Colonic mucosa (tissue), 4 donors: ENCODE measurements at regions not wholly inside any gene's neighbourhood (a gene's known extent, or its start where the extent isn't known, plus 50 kb on each side); places are given as distances from the start of the nearest gene placed in this dataset.

Source experiments
- DNase-seq: peaks from one replicate; pipeline ENCODE4 v3.0.0-alpha.2; 2020
- H3K27ac ChIP-seq: fragments of 200-600 bp; one replicate; pipeline ENCODE4 v1.8.0; 2021
- H3K27me3 ChIP-seq: fragments of 200-600 bp; one replicate; pipeline ENCODE4 v1.8.0; 2021
- H3K36me3 ChIP-seq: fragments of 200-600 bp; one replicate; pipeline ENCODE4 v1.8.0; 2021
- H3K4me1 ChIP-seq: fragments of 200-600 bp; one replicate; pipeline ENCODE4 v1.8.0; 2021; ENCODE audit warnings: mild to moderate bottlenecking
- H3K4me3 ChIP-seq: fragments of 200-600 bp; one replicate; pipeline ENCODE4 v1.8.0; 2021
- H3K9ac ChIP-seq, 2 donors: one replicate each; pipeline ENCODE4 v1.7.0; 2013; ENCODE audit warnings: control low read depth in 2 of 2, low read depth in 2 of 2, low read length in 2 of 2
- H3K9me3 ChIP-seq: fragments of 200-600 bp; one replicate; pipeline ENCODE4 v1.8.0; 2021
- intact Hi-C: fragments of 100-400 bp; cut with DNase I; formaldehyde crosslinking; loops from one replicate; pipeline ENCODE4 v1.14.1; 2022
- TF ChIP-seq, protein P1 (sequence below): fragments of 200-600 bp; IDR thresholded peaks from one replicate; pipeline ENCODE4 v1.8.0; 2022; ENCODE audit warnings: antibody characterized with exemption, mild to moderate bottlenecking
- donor health status: healthy.
- donor health status: DM: no; HTN: no; CAD: no.
- donor health status: DM: no; HTN: no; CAD: no.

DNA sequence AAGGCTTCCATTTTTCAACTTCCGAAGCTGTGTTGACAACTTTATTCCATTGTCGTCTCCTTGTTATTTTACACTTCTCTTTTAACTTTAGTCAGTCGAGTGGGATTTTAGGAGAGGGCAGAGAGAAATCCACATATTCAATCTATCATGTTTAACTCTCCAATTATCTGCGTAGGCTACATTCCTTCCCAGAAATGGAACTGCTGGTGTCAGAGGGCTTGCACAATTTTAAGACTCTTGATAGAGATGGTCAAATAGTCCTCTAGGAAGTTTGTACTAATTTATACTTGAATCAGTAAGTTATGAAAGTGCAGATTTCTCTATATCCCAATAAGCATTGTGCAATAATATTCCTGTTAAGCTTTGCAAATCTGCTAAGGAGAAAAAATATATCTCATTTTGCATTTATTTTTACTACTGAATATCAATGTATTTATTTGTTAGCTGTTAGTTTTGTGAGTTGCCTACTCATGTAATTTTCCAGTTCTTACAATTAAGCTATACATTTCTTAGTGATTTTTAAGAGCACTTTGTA, 95.6 kb downstream of the CYP26B1 start:
- no peaks in the 10 kb centered on the region for H3K4me1 ChIP-seq
- no peaks in the 10 kb centered on the region for H3K27me3 ChIP-seq
- DNase-seq = no peak
- TF ChIP-seq, protein P1, sequence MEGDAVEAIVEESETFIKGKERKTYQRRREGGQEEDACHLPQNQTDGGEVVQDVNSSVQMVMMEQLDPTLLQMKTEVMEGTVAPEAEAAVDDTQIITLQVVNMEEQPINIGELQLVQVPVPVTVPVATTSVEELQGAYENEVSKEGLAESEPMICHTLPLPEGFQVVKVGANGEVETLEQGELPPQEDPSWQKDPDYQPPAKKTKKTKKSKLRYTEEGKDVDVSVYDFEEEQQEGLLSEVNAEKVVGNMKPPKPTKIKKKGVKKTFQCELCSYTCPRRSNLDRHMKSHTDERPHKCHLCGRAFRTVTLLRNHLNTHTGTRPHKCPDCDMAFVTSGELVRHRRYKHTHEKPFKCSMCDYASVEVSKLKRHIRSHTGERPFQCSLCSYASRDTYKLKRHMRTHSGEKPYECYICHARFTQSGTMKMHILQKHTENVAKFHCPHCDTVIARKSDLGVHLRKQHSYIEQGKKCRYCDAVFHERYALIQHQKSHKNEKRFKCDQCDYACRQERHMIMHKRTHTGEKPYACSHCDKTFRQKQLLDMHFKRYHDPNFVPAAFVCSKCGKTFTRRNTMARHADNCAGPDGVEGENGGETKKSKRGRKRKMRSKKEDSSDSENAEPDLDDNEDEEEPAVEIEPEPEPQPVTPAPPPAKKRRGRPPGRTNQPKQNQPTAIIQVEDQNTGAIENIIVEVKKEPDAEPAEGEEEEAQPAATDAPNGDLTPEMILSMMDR = no peak
- intact Hi-C loops = no loop called here
- H3K4me3 ChIP-seq = no peak overlapping the region
- no peak overlapping the region for H3K27ac ChIP-seq
- no peak overlapping the region for H3K9ac ChIP-seq
- no peaks in the 10 kb centered on the region for H3K36me3 ChIP-seq
- no peaks in the 10 kb centered on the region for H3K9me3 ChIP-seq

DNA sequence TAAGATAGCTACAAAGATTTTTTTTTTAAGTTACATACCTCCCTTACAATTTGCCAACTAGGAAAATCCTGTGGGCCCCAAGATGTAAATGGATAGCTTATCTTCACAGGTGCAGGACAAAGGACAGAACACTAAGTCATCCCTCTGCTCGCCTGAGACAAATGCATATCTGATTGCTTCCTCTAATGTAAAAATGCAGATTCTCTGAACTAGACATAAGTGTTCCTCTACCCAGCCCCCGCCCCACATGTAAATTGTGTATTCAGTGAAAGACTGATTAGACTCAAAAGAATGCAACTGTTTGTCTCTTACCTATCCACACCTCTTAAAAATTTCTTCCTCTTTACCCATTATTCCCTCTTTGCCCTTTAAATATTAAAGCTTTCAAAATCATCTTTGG, 96.5 kb downstream of the CYP26B1 start:
- H3K4me3 ChIP-seq = no peak overlapping the region

DNA sequence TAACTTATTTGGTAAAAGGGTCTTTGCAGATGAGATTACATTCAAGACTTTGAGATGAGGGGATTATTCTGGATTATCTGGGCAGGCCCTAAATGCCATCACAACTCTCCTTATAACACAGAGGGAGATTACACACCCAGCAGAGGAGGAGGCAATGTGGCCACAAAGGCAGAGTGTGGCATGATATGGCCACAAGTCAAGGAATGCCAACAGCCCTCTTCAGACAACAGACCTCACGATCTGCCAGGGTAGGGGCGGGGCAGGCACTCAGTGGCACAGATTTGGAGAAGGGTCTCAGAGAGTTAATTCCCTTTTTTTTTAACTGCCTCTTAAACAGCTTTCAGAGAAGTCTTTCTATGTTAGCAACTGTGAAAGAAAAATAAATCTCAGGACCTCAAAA, 96.9 kb downstream of the CYP26B1 start:
- H3K4me1 ChIP-seq = no peaks in the 10 kb centered on the region
- TF ChIP-seq, protein P1 = no peak
- no peak overlapping the region for H3K9ac ChIP-seq
- intact Hi-C loops = no loop called here
- no peak overlapping the region for H3K4me3 ChIP-seq
- H3K36me3 ChIP-seq = no peaks in the 10 kb centered on the region
- no peaks in the 10 kb centered on the region for H3K27me3 ChIP-seq
- no peak overlapping the region for H3K27ac ChIP-seq
- no peak for DNase-seq
- H3K9me3 ChIP-seq = no peaks in the 10 kb centered on the region

More for the DNA sequence above, 96.5 kb downstream of the CYP26B1 start:
- Histone ChIP-seq H3K9ac (no peak overlapping the region), H3K27ac (no peak overlapping the region), H3K27me3 (no peaks in the 10 kb centered on the region), H3K4me1 (no peaks in the 10 kb centered on the region), H3K36me3 (no peaks in the 10 kb centered on the region), H3K9me3 (no peaks in the 10 kb centered on the region)
- intact Hi-C loops = no loop called here
- TF ChIP-seq, protein P1 = no peak
- no peak for DNase-seq

DNA sequence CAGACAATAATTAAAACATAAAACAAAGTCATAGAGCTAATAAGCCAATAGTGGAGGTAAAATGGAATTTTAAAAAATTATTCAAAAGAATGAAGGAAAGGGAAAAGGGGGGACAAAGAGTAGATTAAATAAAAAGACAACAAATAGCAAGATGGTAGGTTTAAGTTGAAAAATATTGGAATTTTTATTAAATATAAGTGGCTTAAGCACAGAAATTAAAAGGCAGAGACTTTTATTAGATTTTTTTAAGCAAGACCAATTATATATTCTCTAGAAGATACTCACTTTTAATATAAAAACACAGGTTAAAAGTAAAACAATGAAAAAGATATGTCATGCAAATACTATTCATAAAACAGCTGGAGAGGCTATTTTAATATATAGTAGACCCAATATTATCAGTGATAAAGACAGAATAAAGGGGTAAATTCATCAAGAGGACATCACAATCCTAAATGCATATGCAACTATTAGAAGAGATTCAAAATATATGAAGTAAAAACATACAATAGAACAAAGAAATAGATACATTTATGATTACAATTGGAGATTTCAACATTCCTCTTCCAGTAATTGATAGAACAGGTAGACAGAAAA, 98.7 kb downstream of the CYP26B1 start:
- no peak for DNase-seq
- H3K4me3 ChIP-seq = no peak overlapping the region
- intact Hi-C loops = no loop called here
- H3K9me3 ChIP-seq = no peaks in the 10 kb centered on the region
- H3K9ac ChIP-seq = no peak overlapping the region
- no peaks in the 10 kb centered on the region for H3K36me3 ChIP-seq
- TF ChIP-seq, protein P1 = no peak
- no peaks in the 10 kb centered on the region for H3K27me3 ChIP-seq
- H3K4me1 ChIP-seq = no peaks in the 10 kb centered on the region
- H3K27ac ChIP-seq = no peak overlapping the region

DNA sequence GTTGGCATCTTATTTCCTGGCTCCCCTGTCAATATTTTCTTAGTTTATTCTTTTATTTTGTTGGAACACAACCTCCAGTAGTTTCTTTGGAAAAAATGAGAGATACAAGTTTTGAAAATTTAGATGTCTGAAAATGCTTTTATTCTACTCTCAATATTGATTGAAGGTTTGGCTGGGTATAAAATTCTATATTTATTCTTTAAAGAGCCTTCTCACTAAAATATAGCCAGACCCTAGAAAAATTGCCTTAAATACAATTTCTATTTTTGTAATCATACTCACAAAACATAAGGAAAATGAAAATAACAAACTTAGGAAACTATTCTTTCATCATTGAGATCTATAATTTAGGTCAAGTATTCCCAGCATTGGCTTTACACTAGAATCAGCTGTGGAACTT, 103.7 kb downstream of the CYP26B1 start:
- Histone ChIP-seq H3K27ac (no peak overlapping the region), H3K4me1 (no peaks in the 10 kb centered on the region), H3K4me3 (no peak overlapping the region), H3K9ac (no peak overlapping the region), H3K9me3 (no peaks in the 10 kb centered on the region), H3K36me3 (no peaks in the 10 kb centered on the region), H3K27me3 (no peaks in the 10 kb centered on the region)
- intact Hi-C loops = no loop called here
- no peak for DNase-seq
- TF ChIP-seq, protein P1 = no peak
